ENCODE measurements at regions not wholly inside any gene's neighbourhood (a gene's known extent, or its start where the extent isn't known, plus 50 kb on each side); places are given as distances from the start of the nearest gene placed in this dataset.

GRCh38 chr9:82062245-82062644 lies 73.7 kb downstream of the SPATA31D1 start:
- H3K4me3 Mint-ChIP-seq, result no peak overlapping the region
- TF ChIP-seq CTCF (conservative IDR thresholded peaks at IDR 0.05), result no peak
- H3K9ac ChIP-seq (ENCODE audit: extremely low read depth, low read length, poor library complexity, severe bottlenecking), result no peak overlapping the region
- no peaks in the 10 kb centered on the region for H3K36me3 Mint-ChIP-seq (ENCODE audit: low read depth)
- H3K9me3 ChIP-seq (ENCODE audit: control insufficient read depth, low read length), result no peaks in the 10 kb centered on the region
- H3K27me3 Mint-ChIP-seq (ENCODE audit: insufficient read depth), result peaks cover 29% of the 10 kb centered on the region
- H3K9me3 Mint-ChIP-seq, result no peaks in the 10 kb centered on the region
- 88 to 91% methylated on average over 1 to 12 of the region's 12 CpGs for WGBS, 2 experiments (ENCODE audit: insufficient coverage in 1 of 2, insufficient read length in 1 of 2)
- H3K27me3 ChIP-seq (ENCODE audit: control insufficient read depth, insufficient read depth, low read length, poor library complexity, severe bottlenecking), result no peaks in the 10 kb centered on the region
- DNase-seq, result no peak
- H3K27ac ChIP-seq (ENCODE audit: low read depth, low read length), result no peak overlapping the region
- no peak overlapping the region for H3K4me3 ChIP-seq (ENCODE audit: low read length)
- H3K27ac Mint-ChIP-seq, result no peak overlapping the region
- no peaks in the 10 kb centered on the region for H3K4me1 ChIP-seq (ENCODE audit: control insufficient read depth, insufficient read depth, low read length)
- H3K4me1 Mint-ChIP-seq, result no peaks in the 10 kb centered on the region
- no peaks in the 10 kb centered on the region for H3K36me3 ChIP-seq (ENCODE audit: control insufficient read depth, insufficient read depth, low read length)

- Histone ChIP-seq H3K27ac (ENCODE audit: low read depth, low read length) (no peak overlapping the region), H3K9ac (ENCODE audit: extremely low read depth, low read length, poor library complexity, severe bottlenecking) (no peak overlapping the region), H3K27me3 (ENCODE audit: control insufficient read depth, insufficient read depth, low read length, poor library complexity, severe bottlenecking) (no peaks in the 10 kb centered on the region), H3K4me3 (ENCODE audit: low read length) (no peak overlapping the region), H3K36me3 (ENCODE audit: control insufficient read depth, insufficient read depth, low read length) (no peaks in the 10 kb centered on the region), H3K9me3 (ENCODE audit: control insufficient read depth, low read length) (no peaks in the 10 kb centered on the region), H3K4me1 (ENCODE audit: control insufficient read depth, insufficient read depth, low read length) (no peaks in the 10 kb centered on the region)
- Mint-ChIP-seq H3K4me1 (no peaks in the 10 kb centered on the region), H3K27ac (no peak overlapping the region), H3K36me3 (ENCODE audit: low read depth) (no peaks in the 10 kb centered on the region), H3K9me3 (no peaks in the 10 kb centered on the region), H3K4me3 (no peak overlapping the region), H3K27me3 (ENCODE audit: insufficient read depth) (peaks cover 5% of the 10 kb centered on the region)
- no peak for DNase-seq
- TF ChIP-seq CTCF (conservative IDR thresholded peaks at IDR 0.05), result no peak
- WGBS, 2 experiments (ENCODE audit: insufficient coverage in 1 of 2, insufficient read length in 1 of 2), result 94 to 100% methylated on average over 1 of the region's 2 CpGs
Observed at GRCh38 chr9:82073551-82074543, 85.3 kb downstream of the SPATA31D1 start.

- no peak overlapping the region for H3K4me3 ChIP-seq (ENCODE audit: low read length)
- H3K9me3 ChIP-seq (ENCODE audit: control insufficient read depth, low read length), result no peaks in the 10 kb centered on the region
- peaks cover 5% of the 10 kb centered on the region for H3K27me3 Mint-ChIP-seq (ENCODE audit: insufficient read depth)
- no peak for TF ChIP-seq CTCF (conservative IDR thresholded peaks at IDR 0.05)
- H3K4me3 Mint-ChIP-seq, result no peak overlapping the region
- H3K36me3 ChIP-seq (ENCODE audit: control insufficient read depth, insufficient read depth, low read length), result no peaks in the 10 kb centered on the region
- H3K27me3 ChIP-seq (ENCODE audit: control insufficient read depth, insufficient read depth, low read length, poor library complexity, severe bottlenecking), result no peaks in the 10 kb centered on the region
- H3K27ac Mint-ChIP-seq, result no peak overlapping the region
- H3K36me3 Mint-ChIP-seq (ENCODE audit: low read depth), result no peaks in the 10 kb centered on the region
- peaks cover 2% of the 10 kb centered on the region for H3K9me3 Mint-ChIP-seq
- peaks cover 2% of the 10 kb centered on the region for H3K4me1 Mint-ChIP-seq
- DNase-seq, result no peak
- no peak overlapping the region for H3K27ac ChIP-seq (ENCODE audit: low read depth, low read length)
- H3K4me1 ChIP-seq (ENCODE audit: control insufficient read depth, insufficient read depth, low read length), result no peaks in the 10 kb centered on the region
- H3K9ac ChIP-seq (ENCODE audit: extremely low read depth, low read length, poor library complexity, severe bottlenecking), result no peak overlapping the region
Observed at GRCh38 chr9:82080265-82080664, 91.7 kb downstream of the SPATA31D1 start.
